HEK293 (cell line): ENCODE measurements at regions not wholly inside any gene's neighbourhood (a gene's known extent, or its start where the extent isn't known, plus 50 kb on each side); places are given as distances from the start of the nearest gene placed in this dataset.

Experiments
- CTCF ChIA-PET: fragments of 350-600 bp; formaldehyde crosslinking; extraction: SDS; loops from one replicate; lab custom pipeline; 2021; ENCODE audit warnings: antibody characterized with exemption; lab: Yijun Ruan, JAX
- POLR2A ChIA-PET: fragments of 300-600 bp; formaldehyde crosslinking; extraction: SDS; loops from one replicate; lab custom pipeline; 2020; ENCODE audit warnings: antibody characterized with exemption, inconsistent platforms; lab: Yijun Ruan, JAX
- H3K27ac ChIP-seq: fragments of 200-500 bp; sonication (Bioruptor generic); 2 replicates; pipeline ENCODE4 v1.5.1; 2014; ENCODE audit warnings: low read depth, low read length, control low read depth, inconsistent platforms; ENCODE audit errors: extremely low read depth
- H3K36me3 ChIP-seq, 2 experiments: fragments of 200-500 bp in 1 of 2; sonication (Bioruptor generic) in 1 of 2; 1 replicate in 1 of 2; 2 replicates in 1 of 2; pipeline ENCODE4 v1.5.1; 2014 to 2017; ENCODE audit warnings: inconsistent platforms in 2 of 2, low read length in 2 of 2; ENCODE audit not compliant: control insufficient read depth in 2 of 2, insufficient read depth in 1 of 2
- H3K4me1 ChIP-seq: fragments of 200-500 bp; sonication (Bioruptor generic); 2 replicates; pipeline ENCODE4 v1.5.1; 2014; ENCODE audit warnings: mild to moderate bottlenecking, low read length, inconsistent platforms; ENCODE audit not compliant: control insufficient read depth, insufficient read depth
- H3K4me3 ChIP-seq: 2 replicates; pipeline ENCODE4 v1.5.1; 2011; ENCODE audit warnings: low read depth, mild to moderate bottlenecking, control low read depth, low read length, moderate library complexity
- H3K9me3 ChIP-seq: fragments of 200-500 bp; sonication (Bioruptor generic); 2 replicates; pipeline ENCODE4 v1.5.1; 2014; ENCODE audit warnings: low read depth, low read length, inconsistent platforms; ENCODE audit not compliant: control insufficient read depth, insufficient read depth
- PATZ1 ChIP-seq: fragments of 450-650 bp; formaldehyde crosslinking; IDR thresholded peaks from 2 replicates; pipeline ENCODE4 v1.5.1; 2016; ENCODE audit warnings: missing biosample characterization, missing genetic modification characterization
- PRDM1 ChIP-seq: fragments of 450-650 bp; formaldehyde crosslinking; IDR thresholded peaks from 2 replicates; pipeline ENCODE4; 2016; ENCODE audit warnings: missing biosample characterization, missing genetic modification characterization
- SP7 ChIP-seq: fragments of 450-650 bp; formaldehyde crosslinking; IDR thresholded peaks from 2 replicates; pipeline ENCODE4 v1.5.1; 2016; ENCODE audit warnings: missing biosample characterization, missing genetic modification characterization
- TCF7L2 ChIP-seq: IDR thresholded peaks from 2 replicates; pipeline ENCODE4 v1.6.1; 2011; ENCODE audit warnings: low read depth, mild to moderate bottlenecking, inconsistent platforms, low read length, moderate library complexity, borderline replicate concordance
- ZIC2 ChIP-seq: fragments of 450-650 bp; formaldehyde crosslinking; IDR thresholded peaks from 2 replicates; pipeline ENCODE4 v1.5.1; 2016; ENCODE audit warnings: missing biosample characterization, missing genetic modification characterization
- ZNF112 ChIP-seq: fragments of 450-650 bp; formaldehyde crosslinking; IDR thresholded peaks from 2 replicates; pipeline ENCODE4 v1.5.0; 2017; ENCODE audit warnings: missing biosample characterization, missing genetic modification characterization
- ZNF148 ChIP-seq: fragments of 450-650 bp; formaldehyde crosslinking; IDR thresholded peaks from 2 replicates; pipeline ENCODE4 v1.5.0; 2017; ENCODE audit warnings: missing biosample characterization, missing genetic modification characterization, borderline replicate concordance
- ZNF169 ChIP-seq: fragments of 450-650 bp; formaldehyde crosslinking; IDR thresholded peaks from 2 replicates; pipeline ENCODE4 v1.5.1; 2016; ENCODE audit warnings: missing biosample characterization, missing genetic modification characterization
- ZNF174 ChIP-seq: fragments of 450-650 bp; formaldehyde crosslinking; IDR thresholded peaks from 2 replicates; pipeline ENCODE4 v1.5.0; 2017; ENCODE audit warnings: missing biosample characterization, mild to moderate bottlenecking, missing genetic modification characterization
- ZNF175 ChIP-seq: fragments of 450-650 bp; formaldehyde crosslinking; IDR thresholded peaks from 2 replicates; pipeline ENCODE4 v1.5.1; 2016; ENCODE audit warnings: missing biosample characterization, missing genetic modification characterization
- ZNF223 ChIP-seq: fragments of 450-650 bp; formaldehyde crosslinking; IDR thresholded peaks from 2 replicates; pipeline ENCODE4 v1.5.1; 2016; ENCODE audit warnings: missing biosample characterization, missing genetic modification characterization
- ZNF324 ChIP-seq: fragments of 450-650 bp; formaldehyde crosslinking; IDR thresholded peaks from 2 replicates; pipeline ENCODE4 v1.5.1; 2016; ENCODE audit warnings: missing biosample characterization, missing genetic modification characterization
- ZNF362 ChIP-seq: fragments of 450-650 bp; formaldehyde crosslinking; IDR thresholded peaks from 2 replicates; pipeline ENCODE4 v1.5.1; 2016; ENCODE audit warnings: missing biosample characterization, missing genetic modification characterization
- ZNF366 ChIP-seq: fragments of 450-650 bp; formaldehyde crosslinking; conservative IDR thresholded peaks from 2 replicates; pipeline ENCODE4 v1.5.1; 2016; ENCODE audit warnings: missing biosample characterization, missing genetic modification characterization
- ZNF48 ChIP-seq: fragments of 450-650 bp; formaldehyde crosslinking; IDR thresholded peaks from 2 replicates; pipeline ENCODE4 v1.5.1; 2016; ENCODE audit warnings: missing biosample characterization, missing genetic modification characterization
- ZNF521 ChIP-seq: fragments of 450-650 bp; formaldehyde crosslinking; IDR thresholded peaks from 2 replicates; pipeline ENCODE4 v1.5.1; 2017; ENCODE audit warnings: missing biosample characterization, mild to moderate bottlenecking, missing genetic modification characterization
- ZNF585B ChIP-seq: fragments of 450-650 bp; formaldehyde crosslinking; IDR thresholded peaks from 2 replicates; pipeline ENCODE4 v1.5.1; 2016; ENCODE audit warnings: missing biosample characterization, missing genetic modification characterization
- ZNF654 ChIP-seq: fragments of 450-650 bp; formaldehyde crosslinking; IDR thresholded peaks from 2 replicates; pipeline ENCODE4 v1.5.1; 2016; ENCODE audit warnings: low read depth, missing biosample characterization, missing genetic modification characterization
- ZNF670 ChIP-seq: fragments of 450-650 bp; formaldehyde crosslinking; IDR thresholded peaks from 2 replicates; pipeline ENCODE4 v1.5.1; 2016; ENCODE audit warnings: missing biosample characterization, missing genetic modification characterization, low read depth
- ZNF704 ChIP-seq: fragments of 450-650 bp; formaldehyde crosslinking; IDR thresholded peaks from 2 replicates; pipeline ENCODE4 v1.5.1; 2016; ENCODE audit warnings: missing biosample characterization, missing genetic modification characterization
- ZSCAN23 ChIP-seq: fragments of 450-650 bp; formaldehyde crosslinking; IDR thresholded peaks from 2 replicates; pipeline ENCODE4 v1.5.1; 2016; ENCODE audit warnings: missing biosample characterization, missing genetic modification characterization
- ZSCAN30 ChIP-seq: fragments of 450-650 bp; IDR thresholded peaks from 2 replicates; pipeline ENCODE4 v1.5.1; 2018; ENCODE audit warnings: missing biosample characterization, mild to moderate bottlenecking, missing genetic modification characterization, moderate library complexity
- ZXDB ChIP-seq: fragments of 450-650 bp; formaldehyde crosslinking; IDR thresholded peaks from 2 replicates; pipeline ENCODE4 v1.5.1; 2016; ENCODE audit warnings: missing biosample characterization, missing genetic modification characterization
- TF ChIP-seq, protein P1 (sequence below): fragments of 450-650 bp; formaldehyde crosslinking; IDR thresholded peaks from 2 replicates; pipeline ENCODE4 v1.5.1; 2016; ENCODE audit warnings: missing biosample characterization, missing genetic modification characterization
- TF ChIP-seq, protein P2 (sequence below): fragments of 450-650 bp; formaldehyde crosslinking; IDR thresholded peaks from 2 replicates; pipeline ENCODE4 v1.5.1; 2016; ENCODE audit warnings: missing biosample characterization, missing genetic modification characterization

GRCh38 chr18:41128545-41128944 is 826.5 kb upstream of the PIK3C3 start:
- H3K9me3 ChIP-seq, result no peaks in the 10 kb centered on the region
- TF ChIP-seq ZNF324 (tag by site-specific recombination) (no peak), ZSCAN30 (tag by site-specific recombination) (no peak), ZNF169 (tag by site-specific recombination) (no peak), ZNF223 (tag by site-specific recombination) (no peak), ZNF112 (tag by site-specific recombination) (no peak), PRDM1 (tag by site-specific recombination) (no peak), ZIC2 (tag by site-specific recombination) (no peak), ZNF174 (tag by site-specific recombination) (no peak), ZNF366 (tag by site-specific recombination) (no peak), ZNF670 (tag by site-specific recombination) (no peak), ZNF362 (tag by site-specific recombination) (no peak), TCF7L2 (no peak)
- TF ChIP-seq, all 188 proteins: peak for 0
- H3K4me1 ChIP-seq, result no peaks in the 10 kb centered on the region
- H3K4me3 ChIP-seq, result no peak overlapping the region
- H3K36me3 ChIP-seq, result no peaks in the 10 kb centered on the region
- H3K27ac ChIP-seq, result no peak overlapping the region
- ChIA-PET CTCF (no interaction called here), POLR2A (no interaction called here)

GRCh38 chr18:41128126-41128525 is 826.9 kb upstream of the PIK3C3 start:
- no peak overlapping the region for H3K4me3 ChIP-seq
- H3K36me3 ChIP-seq, result no peaks in the 10 kb centered on the region
- POLR2A ChIA-PET, result no interaction called here
- H3K27ac ChIP-seq, result no peak overlapping the region
- no peak for TF ChIP-seq PATZ1 (tag by site-specific recombination)
- TF ChIP-seq ZNF704 (tag by site-specific recombination), result no peak
- TF ChIP-seq, protein P1, sequence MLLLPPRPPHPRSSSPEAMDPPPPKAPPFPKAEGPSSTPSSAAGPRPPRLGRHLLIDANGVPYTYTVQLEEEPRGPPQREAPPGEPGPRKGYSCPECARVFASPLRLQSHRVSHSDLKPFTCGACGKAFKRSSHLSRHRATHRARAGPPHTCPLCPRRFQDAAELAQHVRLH (tag by site-specific recombination), result no peak
- no peak for TF ChIP-seq ZNF175 (tag by site-specific recombination)
- no peak for TF ChIP-seq ZNF585B (tag by site-specific recombination)
- no peak for TF ChIP-seq ZNF362 (tag by site-specific recombination)
- no peak for TF ChIP-seq ZNF148 (tag by site-specific recombination)
- TF ChIP-seq ZSCAN23 (tag by site-specific recombination), result no peak
- TF ChIP-seq ZNF48 (tag by site-specific recombination), result no peak
- TF ChIP-seq ZNF654, result no peak
- TF ChIP-seq SP7, result no peak
- TF ChIP-seq, protein P2, sequence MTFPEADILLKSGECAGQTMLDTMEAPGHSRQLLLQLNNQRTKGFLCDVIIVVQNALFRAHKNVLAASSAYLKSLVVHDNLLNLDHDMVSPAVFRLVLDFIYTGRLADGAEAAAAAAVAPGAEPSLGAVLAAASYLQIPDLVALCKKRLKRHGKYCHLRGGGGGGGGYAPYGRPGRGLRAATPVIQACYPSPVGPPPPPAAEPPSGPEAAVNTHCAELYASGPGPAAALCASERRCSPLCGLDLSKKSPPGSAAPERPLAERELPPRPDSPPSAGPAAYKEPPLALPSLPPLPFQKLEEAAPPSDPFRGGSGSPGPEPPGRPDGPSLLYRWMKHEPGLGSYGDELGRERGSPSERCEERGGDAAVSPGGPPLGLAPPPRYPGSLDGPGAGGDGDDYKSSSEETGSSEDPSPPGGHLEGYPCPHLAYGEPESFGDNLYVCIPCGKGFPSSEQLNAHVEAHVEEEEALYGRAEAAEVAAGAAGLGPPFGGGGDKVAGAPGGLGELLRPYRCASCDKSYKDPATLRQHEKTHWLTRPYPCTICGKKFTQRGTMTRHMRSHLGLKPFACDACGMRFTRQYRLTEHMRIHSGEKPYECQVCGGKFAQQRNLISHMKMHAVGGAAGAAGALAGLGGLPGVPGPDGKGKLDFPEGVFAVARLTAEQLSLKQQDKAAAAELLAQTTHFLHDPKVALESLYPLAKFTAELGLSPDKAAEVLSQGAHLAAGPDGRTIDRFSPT (tag by site-specific recombination), result no peak
- no peak for TF ChIP-seq ZXDB (tag by site-specific recombination)
- no peak for TF ChIP-seq ZNF521
- TF ChIP-seq, all 188 proteins: peak for 0
- Histone ChIP-seq H3K9me3 (no peaks in the 10 kb centered on the region), H3K4me1 (no peaks in the 10 kb centered on the region)
- CTCF ChIA-PET, result interaction anchor here (0.6 kb wide), 1 partner anchor 163 kb away, joined by 4 read pairs; no protein-coding TSS in a partner anchor
